Trophoblast cell (in vitro differentiated cells and primary cell): ENCODE measurements at regions not wholly inside any gene's neighbourhood (a gene's known extent, or its start where the extent isn't known, plus 50 kb on each side); places are given as distances from the start of the nearest gene placed in this dataset.

Experiments
- DNase-seq, 2 donors: peaks; one replicate each; pipeline ENCODE4 v3.0.0-alpha.2; 2016
- H2AFZ ChIP-seq: 2 replicates; pipeline ENCODE4 v1.6.1; 2013; ENCODE audit warnings: low read length, moderate library complexity, mild to moderate bottlenecking; ENCODE audit not compliant: insufficient read depth, poor library complexity
- H2AK5ac ChIP-seq: 2 replicates; pipeline ENCODE4 v1.6.1; 2013; ENCODE audit warnings: mild to moderate bottlenecking, low read length
- H2BK120ac ChIP-seq: 2 replicates; pipeline ENCODE4 v1.6.1; 2013; ENCODE audit warnings: low read length, mild to moderate bottlenecking, moderate library complexity; ENCODE audit not compliant: insufficient read depth, poor library complexity
- H2BK12ac ChIP-seq: 2 replicates; pipeline ENCODE4 v1.6.1; 2013; ENCODE audit warnings: mild to moderate bottlenecking, low read length, moderate library complexity
- H2BK5ac ChIP-seq: 2 replicates; pipeline ENCODE4 v1.6.1; 2013; ENCODE audit warnings: low read length, low read depth, moderate library complexity, mild to moderate bottlenecking; ENCODE audit not compliant: poor library complexity
- H3K14ac ChIP-seq: 2 replicates; pipeline ENCODE4 v1.6.1; 2013; ENCODE audit warnings: mild to moderate bottlenecking, low read length
- H3K18ac ChIP-seq: 2 replicates; pipeline ENCODE4 v1.6.1; 2013; ENCODE audit warnings: mild to moderate bottlenecking, low read length
- H3K23ac ChIP-seq: 2 replicates; pipeline ENCODE4 v1.6.1; 2013; ENCODE audit warnings: low read length
- H3K27ac ChIP-seq: 2 replicates; pipeline ENCODE4 v1.5.1; 2013; ENCODE audit warnings: low read depth, mild to moderate bottlenecking, inconsistent platforms, low read length, moderate library complexity
- H3K27me3 ChIP-seq: 2 replicates; pipeline ENCODE4 v1.6.1; 2013; ENCODE audit warnings: inconsistent platforms, mild to moderate bottlenecking, low read length, moderate library complexity; ENCODE audit not compliant: insufficient read depth
- H3K36me3 ChIP-seq, 2 experiments: 1 replicate in 1 of 2; 2 replicates in 1 of 2; pipeline ENCODE4 v1.6.1; 2013; ENCODE audit warnings: low read length in 2 of 2, mild to moderate bottlenecking in 2 of 2, moderate library complexity in 1 of 2; ENCODE audit not compliant: insufficient read depth in 2 of 2, control insufficient read depth in 1 of 2
- H3K4ac ChIP-seq: 2 replicates; pipeline ENCODE4 v1.6.1; 2013; ENCODE audit warnings: low read depth, mild to moderate bottlenecking, low read length, moderate library complexity
- H3K4me1 ChIP-seq, 2 experiments: 1 replicate in 1 of 2; 2 replicates in 1 of 2; pipeline ENCODE4 v1.6.1; 2013; ENCODE audit warnings: low read length in 2 of 2, mild to moderate bottlenecking in 2 of 2, moderate library complexity in 1 of 2; ENCODE audit not compliant: insufficient read depth in 2 of 2, control insufficient read depth in 1 of 2
- H3K4me2 ChIP-seq: 2 replicates; pipeline ENCODE4 v1.6.1; 2013; ENCODE audit warnings: inconsistent platforms, mild to moderate bottlenecking, low read length, moderate library complexity
- H3K4me3 ChIP-seq: 2 replicates; pipeline ENCODE4 v1.5.1; 2013; ENCODE audit warnings: mild to moderate bottlenecking, low read depth, low read length, inconsistent platforms
- H3K79me1 ChIP-seq: one replicate; pipeline ENCODE4 v1.6.1; 2013; ENCODE audit warnings: low read length
- H3K79me2 ChIP-seq: 2 replicates; pipeline ENCODE4 v1.6.1; 2013; ENCODE audit warnings: low read length, mild to moderate bottlenecking; ENCODE audit not compliant: control insufficient read depth, insufficient read depth, poor library complexity
- H3K9ac ChIP-seq: 2 replicates; pipeline ENCODE4 v1.6.1; 2013; ENCODE audit warnings: mild to moderate bottlenecking, low read length
- H3K9me3 ChIP-seq: 2 replicates; pipeline ENCODE4 v1.6.1; 2013; ENCODE audit warnings: low read depth, mild to moderate bottlenecking, control low read depth, inconsistent platforms, low read length; ENCODE audit not compliant: insufficient read depth
- H4K12ac ChIP-seq: 2 replicates; pipeline ENCODE4 v1.6.1; 2013; ENCODE audit warnings: low read depth, mild to moderate bottlenecking, low read length, moderate library complexity
- H4K8ac ChIP-seq: 2 replicates; pipeline ENCODE4 v1.6.1; 2013; ENCODE audit warnings: low read depth, mild to moderate bottlenecking, low read length, moderate library complexity
- H4K91ac ChIP-seq: one replicate; pipeline ENCODE4 v1.6.1; 2013; ENCODE audit warnings: low read depth, mild to moderate bottlenecking, low read length, moderate library complexity
- WGBS: extraction: QIAGEN DNeasy Blood & Tissue Kit; methylation state at CpG from one replicate; pipeline ENCODE4 v1.1.7; 2013; ENCODE audit warnings: missing lambda C conversion rate; ENCODE audit not compliant: insufficient read length, insufficient coverage; ENCODE audit errors: extremely low coverage; 5-methylcytosine and 5-hydroxymethylcytosine counted together

DNA sequence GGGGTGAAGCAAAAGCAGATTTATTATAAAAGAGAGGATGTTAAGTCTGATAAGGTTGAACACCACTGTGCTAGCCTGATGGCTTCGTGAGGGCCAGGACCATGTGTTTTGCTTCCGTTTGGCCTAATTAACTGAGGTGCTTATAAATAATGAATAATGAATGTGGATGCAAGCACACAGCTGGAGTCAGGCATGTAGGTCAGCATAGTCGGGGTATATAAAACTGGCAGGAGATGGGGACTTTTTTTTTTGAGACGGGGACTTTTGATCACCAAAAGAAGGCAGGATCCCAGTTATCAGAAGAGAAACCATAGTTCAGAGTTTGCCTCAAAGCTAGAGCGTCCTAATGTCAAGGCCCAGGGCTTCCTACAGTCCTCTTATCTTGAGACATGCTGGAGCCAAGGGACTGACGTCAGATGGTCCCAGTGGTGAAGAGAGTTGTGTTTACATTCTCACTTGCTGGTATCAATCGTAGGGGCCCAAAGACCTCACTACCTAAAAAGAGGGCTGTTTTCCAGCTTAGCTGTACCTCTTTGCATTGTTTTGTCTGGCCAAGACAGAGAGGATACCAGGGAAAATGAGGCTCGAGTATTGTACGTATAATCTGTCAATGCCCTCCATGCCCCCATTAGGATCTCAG, 50.4 kb downstream of the RTL9 start:
- Histone ChIP-seq H3K18ac (no peak overlapping the region), H2AK5ac (no peak overlapping the region), H3K4me2 (no peak overlapping the region), H3K27ac (peak overlapping the region; percentile 47), H3K27me3 (no peaks in the 10 kb centered on the region), H3K9me3 (no peaks in the 10 kb centered on the region), H3K4me1 (peaks cover 0 to 4% of the 10 kb centered on the region in 2 experiments), H2AFZ (no peak overlapping the region), H3K79me2 (no peaks in the 10 kb centered on the region), H3K36me3 (no peaks in the 10 kb centered on the region), H3K14ac (no peak overlapping the region), H3K23ac (no peak overlapping the region), H3K9ac (no peak overlapping the region), H2BK12ac (no peak overlapping the region), H3K4ac (no peak overlapping the region), H4K12ac (no peak overlapping the region), H2BK5ac (no peak overlapping the region), H3K4me3 (no peak overlapping the region), H3K79me1 (no peaks in the 10 kb centered on the region), H4K91ac (no peak overlapping the region), H4K8ac (no peak overlapping the region), H2BK120ac (no peak overlapping the region)
- no CpG with 5 or more reads among the region's 9 CpGs for WGBS
- no peak for DNase-seq

DNA sequence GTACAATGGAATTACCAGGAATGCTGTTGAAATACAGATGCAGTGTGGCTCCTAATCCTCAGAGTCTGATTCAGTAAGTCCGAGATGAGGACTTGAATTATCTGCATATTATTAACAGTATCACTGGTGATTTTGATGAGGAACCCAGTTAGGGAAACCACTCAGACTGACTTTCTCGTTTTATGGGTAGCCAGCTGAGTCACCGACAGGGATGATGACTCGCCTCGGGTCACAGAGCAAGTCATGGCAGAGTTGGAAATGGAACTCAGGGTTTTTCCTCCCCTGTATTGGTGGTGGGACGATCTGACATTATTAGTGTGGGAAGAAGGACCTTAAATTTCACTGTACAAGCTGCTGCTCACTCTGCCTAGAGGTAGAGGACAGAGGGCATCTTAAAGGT, 51.3 kb downstream of the RTL9 start:
- no peak overlapping the region for H4K12ac ChIP-seq
- H3K23ac ChIP-seq = no peak overlapping the region
- H3K27ac ChIP-seq = no peak overlapping the region
- WGBS = no CpG with 5 or more reads among the region's 6 CpGs
- H3K9me3 ChIP-seq = no peaks in the 10 kb centered on the region
- H3K4me1 ChIP-seq = peaks cover 0 to 4% of the 10 kb centered on the region in 2 experiments
- H3K79me2 ChIP-seq = no peaks in the 10 kb centered on the region
- H2BK120ac ChIP-seq = no peak overlapping the region
- no peaks in the 10 kb centered on the region for H3K27me3 ChIP-seq
- H4K91ac ChIP-seq = no peak overlapping the region
- H3K9ac ChIP-seq = no peak overlapping the region
- no peak overlapping the region for H2AK5ac ChIP-seq
- no peak overlapping the region for H2AFZ ChIP-seq
- H2BK12ac ChIP-seq = no peak overlapping the region
- H3K4me3 ChIP-seq = no peak overlapping the region
- no peak for DNase-seq
- H3K4me2 ChIP-seq = no peak overlapping the region
- no peak overlapping the region for H4K8ac ChIP-seq
- no peak overlapping the region for H2BK5ac ChIP-seq
- no peaks in the 10 kb centered on the region for H3K79me1 ChIP-seq
- no peaks in the 10 kb centered on the region for H3K36me3 ChIP-seq
- no peak overlapping the region for H3K4ac ChIP-seq
- no peak overlapping the region for H3K18ac ChIP-seq
- H3K14ac ChIP-seq = no peak overlapping the region

GRCh38 chrX:110410603-110411002, 52.0 kb downstream of the RTL9 start:
- H3K9ac ChIP-seq = no peak overlapping the region
- H3K4me2 ChIP-seq = no peak overlapping the region
- H3K27me3 ChIP-seq = no peaks in the 10 kb centered on the region
- H3K14ac ChIP-seq = no peak overlapping the region
- no peak overlapping the region for H4K12ac ChIP-seq
- H2AFZ ChIP-seq = no peak overlapping the region
- peak overlapping the region; percentile 17 for H3K27ac ChIP-seq
- peak overlapping the region; percentile 11 for H4K91ac ChIP-seq
- peak overlapping the region; percentile 41 for H2BK120ac ChIP-seq
- H3K18ac ChIP-seq = no peak overlapping the region
- H3K79me1 ChIP-seq = no peaks in the 10 kb centered on the region
- no peak overlapping the region for H3K4me3 ChIP-seq
- peaks cover 0 to 4% of the 10 kb centered on the region in 2 experiments for H3K4me1 ChIP-seq
- H2AK5ac ChIP-seq = no peak overlapping the region
- H3K79me2 ChIP-seq = no peaks in the 10 kb centered on the region
- no peak for DNase-seq
- WGBS = no CpG with 5 or more reads among the region's 5 CpGs
- no peak overlapping the region for H2BK12ac ChIP-seq
- H4K8ac ChIP-seq = no peak overlapping the region
- H3K36me3 ChIP-seq = no peaks in the 10 kb centered on the region
- H3K4ac ChIP-seq = no peak overlapping the region
- no peak overlapping the region for H2BK5ac ChIP-seq
- no peaks in the 10 kb centered on the region for H3K9me3 ChIP-seq
- no peak overlapping the region for H3K23ac ChIP-seq

DNA sequence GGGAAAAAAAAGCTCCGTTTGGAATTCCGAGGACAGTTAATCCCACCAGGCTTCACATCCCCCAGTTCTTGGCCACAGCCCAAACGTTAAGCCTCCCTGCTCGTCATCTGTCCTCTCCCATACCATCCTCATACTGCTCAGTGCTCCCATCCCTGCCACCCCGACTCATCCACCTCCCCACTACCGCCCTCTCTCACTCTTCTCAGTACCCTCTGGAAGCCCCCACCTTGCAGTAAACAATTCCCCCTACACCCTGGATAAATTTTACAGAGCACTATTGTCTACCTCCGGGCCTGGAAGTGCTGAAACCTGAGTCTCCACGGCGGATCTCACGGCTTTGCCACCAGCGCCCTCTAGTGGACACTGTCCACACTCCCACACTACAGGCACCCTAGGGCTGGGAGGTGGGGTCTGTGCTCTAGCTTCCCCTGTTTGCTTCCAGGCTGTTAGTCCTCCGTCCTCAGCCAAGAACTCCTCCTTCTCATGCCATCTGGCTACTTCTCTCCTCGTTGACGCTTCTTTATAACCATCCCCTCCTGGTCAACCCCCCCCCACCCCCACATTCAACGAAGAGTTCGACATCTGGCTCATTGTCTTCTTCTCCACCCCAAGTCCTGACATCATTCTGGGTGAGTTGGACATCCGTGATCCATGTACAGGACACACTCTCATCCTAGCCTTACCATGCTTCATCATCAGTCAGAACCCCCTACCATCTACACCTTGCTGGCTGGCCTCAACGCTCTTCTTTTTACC, 54.5 kb downstream of the RTL9 start:
- no peak overlapping the region for H3K27ac ChIP-seq
- WGBS = no CpG with 5 or more reads among the region's 18 CpGs
- peak; percentile 50 to 76 for DNase-seq

More for the DNA sequence above, 54.5 kb downstream of the RTL9 start:
- Histone ChIP-seq H3K79me1 (no peaks in the 10 kb centered on the region), H3K4ac (no peak overlapping the region), H3K79me2 (no peaks in the 10 kb centered on the region), H3K18ac (no peak overlapping the region), H4K91ac (peak overlapping the region; percentile 62), H3K4me1 (peaks cover 0 to 4% of the 10 kb centered on the region in 2 experiments), H3K9me3 (no peaks in the 10 kb centered on the region), H3K4me2 (no peak overlapping the region), H3K36me3 (no peaks in the 10 kb centered on the region), H3K9ac (no peak overlapping the region), H3K23ac (no peak overlapping the region), H4K12ac (no peak overlapping the region), H2AK5ac (no peak overlapping the region), H3K27me3 (no peaks in the 10 kb centered on the region), H2BK120ac (no peak overlapping the region), H2BK5ac (no peak overlapping the region), H4K8ac (peak overlapping the region; percentile 88), H2AFZ (no peak overlapping the region), H3K14ac (no peak overlapping the region), H3K4me3 (no peak overlapping the region), H2BK12ac (no peak overlapping the region)
